H9 (cell line): ENCODE measurements at regions not wholly inside any gene's neighbourhood (a gene's known extent, or its start where the extent isn't known, plus 50 kb on each side); places are given as distances from the start of the nearest gene placed in this dataset.

Experiments
- DNase-seq: peaks from one replicate; pipeline ENCODE4 v3.0.0-alpha.2; 2017
- H2AFZ ChIP-seq: one replicate; pipeline ENCODE4 v1.6.1; 2013; ENCODE audit warnings: mild to moderate bottlenecking, low read length, control low read depth, moderate library complexity
- H2AK5ac ChIP-seq: 2 replicates; pipeline ENCODE4 v1.6.1; 2013; ENCODE audit warnings: low read length, control low read depth, mixed read lengths; ENCODE audit not compliant: insufficient read length
- H2BK120ac ChIP-seq: one replicate; pipeline ENCODE4 v1.6.1; 2013; ENCODE audit warnings: low read depth, mild to moderate bottlenecking, low read length, control low read depth, inconsistent platforms; ENCODE audit not compliant: poor library complexity, severe bottlenecking
- H2BK12ac ChIP-seq: 2 replicates; pipeline ENCODE4 v1.6.1; 2013; ENCODE audit warnings: low read length, control low read depth, mixed read lengths, low read depth; ENCODE audit not compliant: insufficient read length
- H2BK15ac ChIP-seq: 2 replicates; pipeline ENCODE4 v1.6.1; 2013; ENCODE audit warnings: low read depth, low read length, control low read depth
- H2BK20ac ChIP-seq: one replicate; pipeline ENCODE4 v1.6.1; 2013; ENCODE audit warnings: low read depth, mild to moderate bottlenecking, low read length, control low read depth, inconsistent platforms; ENCODE audit not compliant: poor library complexity, severe bottlenecking
- H2BK5ac ChIP-seq: 2 replicates; pipeline ENCODE4 v1.6.1; 2013; ENCODE audit warnings: low read length, control low read depth, mixed read lengths; ENCODE audit not compliant: insufficient read length
- H3K14ac ChIP-seq: 2 replicates; pipeline ENCODE4 v1.6.1; 2013; ENCODE audit warnings: low read length, control low read depth; ENCODE audit not compliant: insufficient read depth
- H3K18ac ChIP-seq: 2 replicates; pipeline ENCODE4 v1.6.1; 2013; ENCODE audit warnings: low read depth, mild to moderate bottlenecking, mixed read lengths, low read length, control low read depth; ENCODE audit not compliant: insufficient read length
- H3K23ac ChIP-seq: 2 replicates; pipeline ENCODE4 v1.6.1; 2013; ENCODE audit warnings: low read length, control low read depth, mixed read lengths, low read depth; ENCODE audit not compliant: insufficient read length
- H3K23me2 ChIP-seq: 2 replicates; pipeline ENCODE4 v1.6.1; 2013; ENCODE audit warnings: low read depth, mild to moderate bottlenecking, mixed read lengths, low read length, control low read depth; ENCODE audit not compliant: insufficient read length, poor library complexity, severe bottlenecking
- H3K27ac ChIP-seq: 2 replicates; pipeline ENCODE4 v1.5.1; 2013; ENCODE audit warnings: low read length, control low read depth, mixed read lengths, low read depth; ENCODE audit not compliant: insufficient read length
- H3K27me3 ChIP-seq: 2 replicates; pipeline ENCODE4 v1.6.1; 2013; ENCODE audit warnings: low read length, control low read depth, inconsistent platforms; ENCODE audit not compliant: insufficient read depth
- H3K4ac ChIP-seq: 2 replicates; pipeline ENCODE4 v1.6.1; 2013; ENCODE audit warnings: low read depth, mild to moderate bottlenecking, control low read depth, inconsistent platforms, low read length, moderate library complexity
- H3K4me1 ChIP-seq: 2 replicates; pipeline ENCODE4 v1.6.1; 2013; ENCODE audit warnings: low read length, control low read depth, inconsistent platforms; ENCODE audit not compliant: insufficient read depth
- H3K4me2 ChIP-seq: 2 replicates; pipeline ENCODE4 v1.6.1; 2013; ENCODE audit warnings: low read length, control low read depth, mixed read lengths; ENCODE audit not compliant: insufficient read length, insufficient read depth
- H3K56ac ChIP-seq: 2 replicates; pipeline ENCODE4 v1.6.1; 2013; ENCODE audit warnings: low read depth, mild to moderate bottlenecking, mixed read lengths, low read length, control low read depth; ENCODE audit not compliant: insufficient read length
- H3K79me1 ChIP-seq: 2 replicates; pipeline ENCODE4 v1.6.1; 2013; ENCODE audit warnings: low read depth, mild to moderate bottlenecking, moderate library complexity, low read length, control low read depth, inconsistent platforms; ENCODE audit not compliant: insufficient read depth, poor library complexity, severe bottlenecking
- H3K79me2 ChIP-seq: 2 replicates; pipeline ENCODE4 v1.6.1; 2013; ENCODE audit warnings: low read length, control low read depth, inconsistent platforms; ENCODE audit not compliant: insufficient read depth
- H3K9ac ChIP-seq: 2 replicates; pipeline ENCODE4 v1.6.1; 2013; ENCODE audit warnings: low read length, control low read depth, mixed read lengths; ENCODE audit not compliant: insufficient read length; ENCODE audit errors: extremely low read depth
- H3K9me3 ChIP-seq: one replicate; pipeline ENCODE4 v1.6.1; 2013; ENCODE audit warnings: low read depth, low read length, inconsistent platforms; ENCODE audit not compliant: control insufficient read depth
- H3T11ph ChIP-seq: one replicate; pipeline ENCODE4 v1.6.1; 2013; ENCODE audit warnings: mild to moderate bottlenecking, low read length, control low read depth, inconsistent platforms
- H4K20me1 ChIP-seq: one replicate; pipeline ENCODE4 v1.6.1; 2013; ENCODE audit not compliant: control insufficient read depth, insufficient read length, insufficient read depth
- H4K5ac ChIP-seq: 2 replicates; pipeline ENCODE4 v1.6.1; 2013; ENCODE audit warnings: low read depth, mild to moderate bottlenecking, mixed read lengths, low read length, control low read depth; ENCODE audit not compliant: insufficient read length
- H4K8ac ChIP-seq: replicated peaks from 2 replicates; pipeline ENCODE4 v1.6.1; 2013; ENCODE audit warnings: low read length, control low read depth, mixed read lengths, low read depth; ENCODE audit not compliant: insufficient read length
- H4K91ac ChIP-seq: 2 replicates; pipeline ENCODE4 v1.6.1; 2013; ENCODE audit warnings: low read depth, mild to moderate bottlenecking, moderate library complexity, mixed read lengths, low read length, control low read depth; ENCODE audit not compliant: insufficient read length
- H3K27ac Mint-ChIP-seq, 3 experiments: 2 replicates in 2 of 3; 3 replicates in 1 of 3; pipeline ENCODE4 v1.8.0; 2020 to 2021; ENCODE audit warnings: mixed read lengths in 3 of 3, mild to moderate bottlenecking in 1 of 3, moderate library complexity in 1 of 3
- H3K27me3 Mint-ChIP-seq: 2 replicates; pipeline ENCODE4 v1.8.0; 2021; ENCODE audit warnings: low read depth, mild to moderate bottlenecking, moderate library complexity, mixed read lengths
- H3K36me3 Mint-ChIP-seq, 3 experiments: 2 replicates in 2 of 3; 3 replicates in 1 of 3; pipeline ENCODE4 v1.8.0; 2020 to 2021; ENCODE audit warnings: low read depth in 3 of 3, mixed read lengths in 3 of 3; ENCODE audit not compliant: insufficient read depth in 1 of 3
- H3K4me1 Mint-ChIP-seq, 2 experiments: 2 replicates each; pipeline ENCODE4 v1.8.0; 2020; ENCODE audit warnings: mixed read lengths in 2 of 2
- H3K4me3 Mint-ChIP-seq, 2 experiments: 2 replicates in 1 of 2; 3 replicates in 1 of 2; pipeline ENCODE4 v1.8.0; 2020 to 2021; ENCODE audit warnings: mild to moderate bottlenecking in 2 of 2, mixed read lengths in 2 of 2, moderate library complexity in 1 of 2
- H3K9me3 Mint-ChIP-seq, 2 experiments: 2 replicates in 1 of 2; 3 replicates in 1 of 2; pipeline ENCODE4 v1.8.0; 2020; ENCODE audit warnings: mild to moderate bottlenecking in 2 of 2, mixed read lengths in 2 of 2, moderate library complexity in 1 of 2
- CTCF ChIP-seq: fragments of 200-600 bp; sonication (generic); conservative IDR thresholded peaks from 3 replicates; pipeline ENCODE4 v1.8.0; 2021; ENCODE audit warnings: antibody characterized with exemption, mild to moderate bottlenecking
- WGBS: extraction: QIAGEN DNeasy Blood & Tissue Kit; methylation state at CpG from one replicate; pipeline ENCODE4 v1.1.7; 2013; ENCODE audit warnings: missing lambda C conversion rate, low lambda C conversion rate, mixed read lengths; ENCODE audit not compliant: insufficient read length; ENCODE audit errors: extremely low coverage; 5-methylcytosine and 5-hydroxymethylcytosine counted together

GRCh38 chr2:153235516-153235915, 243.0 kb downstream of the RPRM start:
- Histone ChIP-seq H3K9ac (no peak overlapping the region), H3K18ac (no peak overlapping the region), H3K9me3 (no peaks in the 10 kb centered on the region), H3K14ac (no peak overlapping the region), H3K4me2 (no peak overlapping the region), H4K5ac (no peak overlapping the region), H3K79me2 (no peaks in the 10 kb centered on the region), H3K56ac (no peak overlapping the region), H3T11ph (no peak overlapping the region), H3K4me1 (no peaks in the 10 kb centered on the region), H2AFZ (no peak overlapping the region), H2BK120ac (no peak overlapping the region), H2BK5ac (no peak overlapping the region), H2AK5ac (no peak overlapping the region), H2BK20ac (no peak overlapping the region), H2BK12ac (no peak overlapping the region), H3K4ac (no peak overlapping the region), H4K91ac (no peak overlapping the region), H4K20me1 (no peaks in the 10 kb centered on the region), H3K79me1 (no peaks in the 10 kb centered on the region), H3K27me3 (no peaks in the 10 kb centered on the region), H2BK15ac (no peak overlapping the region), H3K23ac (no peak overlapping the region), H4K8ac (no peak overlapping the region), H3K23me2 (no peaks in the 10 kb centered on the region), H3K27ac (no peak overlapping the region)
- no CpG with 5 or more reads among the region's 1 CpG for WGBS
- H3K4me3 Mint-ChIP-seq: no peak overlapping the region
- H3K27me3 Mint-ChIP-seq: no peaks in the 10 kb centered on the region
- H3K36me3 Mint-ChIP-seq: no peaks in the 10 kb centered on the region
- no peaks in the 10 kb centered on the region; a peak in 1 of 5 replicates for H3K9me3 Mint-ChIP-seq
- TF ChIP-seq CTCF: no peak
- H3K4me1 Mint-ChIP-seq: no peaks in the 10 kb centered on the region
- no peak overlapping the region for H3K27ac Mint-ChIP-seq
- no peak for DNase-seq
